ENCODE measurements at regions not wholly inside any gene's neighbourhood (a gene's known extent, or its start where the extent isn't known, plus 50 kb on each side); places are given as distances from the start of the nearest gene placed in this dataset.

GRCh38 chr16:16782153-16782552 lies 403.2 kb downstream of the NPIPA7 start:
- no peak for DNase-seq

DNA sequence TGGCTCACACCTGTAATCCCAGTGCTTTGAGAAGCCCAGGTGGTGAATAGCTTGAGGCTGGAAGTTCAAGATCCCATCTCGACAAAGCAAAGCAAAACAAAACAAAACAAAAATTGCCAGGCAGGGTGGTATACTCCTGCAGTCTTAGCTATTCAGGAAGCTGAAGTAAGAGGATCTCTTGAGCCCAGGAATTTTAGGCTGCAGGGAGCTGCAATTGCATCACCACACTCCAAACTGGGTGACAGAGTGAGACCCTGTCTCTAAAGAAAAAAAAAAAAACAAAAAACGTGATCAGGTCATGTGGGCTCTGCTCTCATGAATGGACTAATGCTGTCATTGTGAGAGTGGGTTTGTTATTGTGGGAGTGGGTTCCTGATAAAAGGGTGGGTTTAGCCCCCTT lies 409.1 kb downstream of the NPIPA7 start:
- no peak for DNase-seq

- DNase-seq = no peak
Observed at GRCh38 chr16:16790597-16790996, 411.7 kb downstream of the NPIPA7 start.

DNA sequence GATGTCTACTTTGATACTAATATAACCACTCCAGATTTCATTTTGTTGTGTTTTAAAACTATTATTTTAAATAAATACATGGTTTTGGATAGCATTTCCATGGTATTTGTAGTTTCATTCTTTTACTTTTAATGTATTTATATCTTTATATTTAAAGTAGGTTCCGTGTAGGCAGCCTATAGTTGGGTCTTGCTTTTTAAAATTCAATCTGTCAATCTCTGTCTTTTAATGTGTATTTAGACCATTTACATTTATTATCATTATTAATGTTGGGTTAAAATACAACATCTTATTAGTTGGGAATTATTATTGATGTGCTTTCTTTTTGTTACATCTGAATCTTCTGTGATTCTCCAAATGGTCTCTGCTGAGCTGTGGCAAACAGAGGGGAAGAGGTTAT lies 412.1 kb downstream of the NPIPA7 start:
- no peak for DNase-seq

- no peak for DNase-seq
Observed at GRCh38 chr16:16797239-16797638, 418.3 kb downstream of the NPIPA7 start.

DNA sequence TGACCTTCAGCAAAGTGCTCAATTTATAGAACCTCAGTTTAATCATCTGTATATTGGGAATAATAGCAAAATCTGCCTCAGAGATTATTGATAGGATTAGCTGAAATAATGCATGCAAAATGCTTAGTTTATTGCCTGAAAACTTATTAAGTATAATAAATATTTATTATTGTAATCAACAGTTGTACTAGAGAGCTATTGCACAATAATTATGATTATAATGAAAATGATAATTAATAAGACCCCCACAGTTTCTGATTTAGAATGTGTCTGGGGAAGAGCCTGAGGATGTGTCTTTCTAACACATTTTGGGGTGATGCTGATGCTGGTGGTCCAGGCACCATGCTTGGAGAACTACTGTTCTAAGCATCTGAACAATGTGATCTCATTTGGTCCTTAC lies 419.6 kb downstream of the NPIPA7 start:
- no peak for DNase-seq

GRCh38 chr16:16805809-16806208 lies 426.9 kb downstream of the NPIPA7 start:
- DNase-seq = no peak

GRCh38 chr16:16815641-16816040 lies 436.7 kb downstream of the NPIPA7 start:
- DNase-seq = no peak

DNA sequence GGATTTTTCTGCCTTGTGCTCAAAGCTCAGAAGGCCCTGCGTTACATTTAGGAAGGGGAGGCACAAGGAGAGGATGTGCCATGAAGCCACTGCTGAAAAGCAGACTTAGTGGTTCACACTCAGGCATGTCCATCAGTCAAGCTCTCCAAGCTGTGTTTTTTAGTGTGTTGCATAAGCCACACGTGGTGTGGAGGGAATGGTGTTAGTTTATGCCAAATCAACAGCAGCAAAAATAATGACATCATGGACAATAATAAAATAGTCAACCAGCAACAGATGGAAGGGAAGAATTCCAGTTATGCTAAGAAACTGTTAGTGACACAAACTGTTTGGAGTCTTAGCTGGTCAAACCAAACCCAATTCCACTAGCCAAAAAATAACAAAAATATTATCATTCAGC lies 438.3 kb downstream of the NPIPA7 start:
- DNase-seq = no peak

GRCh38 chr16:16821261-16821660 lies 442.3 kb downstream of the NPIPA7 start:
- DNase-seq = no peak

- DNase-seq = no peak
Observed at GRCh38 chr16:16828913-16829398, 450.0 kb downstream of the NPIPA7 start.

DNA sequence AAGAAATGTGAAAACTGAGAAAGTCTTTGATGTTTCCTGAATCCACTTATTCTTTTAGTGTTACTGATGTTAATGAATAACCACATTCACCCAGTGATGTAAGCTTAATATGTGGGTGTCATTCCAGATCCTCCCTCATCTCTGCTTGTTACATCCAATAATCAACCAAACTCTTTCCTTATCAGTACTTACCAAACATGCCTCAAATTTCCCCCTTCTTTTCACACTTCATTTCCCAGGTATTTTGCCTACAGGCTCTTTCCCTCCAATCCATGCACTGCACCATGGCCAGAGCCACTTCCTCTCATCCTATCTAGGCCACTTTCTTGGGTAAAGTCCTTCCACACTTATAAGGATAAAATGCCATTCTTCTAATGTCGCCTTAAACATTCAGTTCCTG lies 451.5 kb downstream of the NPIPA7 start:
- DNase-seq = no peak

DNA sequence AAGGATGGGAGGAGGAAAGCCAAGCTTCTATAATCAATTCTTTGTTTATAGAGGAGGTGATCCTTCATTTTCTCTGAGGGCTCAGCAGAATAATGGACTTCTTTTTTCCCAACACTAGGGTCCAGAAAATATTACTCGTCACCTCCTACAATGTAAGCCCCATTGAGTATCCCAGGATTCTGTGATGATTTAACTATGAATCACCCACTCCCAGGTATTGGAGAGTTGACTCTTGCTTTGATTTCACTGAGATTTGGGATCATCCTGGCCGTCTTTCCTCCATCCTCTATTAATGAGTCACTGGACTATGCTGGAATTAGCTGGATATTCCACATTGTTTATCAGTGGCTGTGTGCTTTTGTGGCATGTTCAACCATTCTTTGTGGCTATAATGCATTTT lies 452.0 kb downstream of the NPIPA7 start:
- no peak for DNase-seq

DNA sequence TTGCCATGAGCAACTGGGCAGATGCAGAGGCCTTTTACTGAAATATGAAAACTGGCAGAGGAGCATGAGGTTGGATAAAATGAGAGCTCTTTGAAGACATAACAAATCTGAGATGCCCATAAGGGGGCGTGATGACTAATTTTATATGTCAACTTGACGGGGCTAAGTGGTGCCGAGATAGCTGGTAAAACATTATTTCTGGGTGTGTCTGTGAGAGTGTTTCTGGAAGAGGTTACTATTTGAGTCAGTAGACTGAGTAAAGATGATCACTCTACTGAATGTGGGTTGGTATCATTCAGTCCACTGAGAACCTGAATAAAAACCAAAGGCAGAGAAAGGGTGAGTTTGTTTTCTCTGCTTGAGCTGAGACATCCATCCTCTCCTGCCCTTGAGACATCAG lies 454.2 kb downstream of the NPIPA7 start:
- DNase-seq = no peak

GRCh38 chr16:16850274-16850673 lies 471.3 kb downstream of the NPIPA7 start:
- no peak for DNase-seq

DNA sequence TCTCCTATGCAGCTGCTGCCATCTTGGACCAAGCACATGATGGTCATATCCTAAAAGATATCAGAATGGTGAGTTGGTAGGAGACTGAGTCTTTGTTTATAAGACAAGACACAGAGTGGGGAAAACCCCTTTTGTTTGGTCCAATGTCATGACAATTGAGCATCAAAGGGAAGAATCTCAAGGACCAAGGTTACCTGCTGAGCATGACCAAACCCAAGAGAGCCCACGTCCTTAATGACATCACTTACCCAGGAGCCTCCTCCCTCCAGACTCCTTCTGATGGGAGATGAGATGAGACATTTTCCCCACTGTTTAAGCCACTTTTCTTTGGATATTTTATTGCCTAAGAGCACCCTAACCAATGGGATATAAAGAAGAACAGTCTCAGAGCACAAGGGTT lies 478.1 kb downstream of the NPIPA7 start:
- DNase-seq = no peak

- peak in 5 of 56 donors; percentile 1 to 25 (median 4) for DNase-seq
Observed at GRCh38 chr16:16857603-16858283, 478.8 kb downstream of the NPIPA7 start.

GRCh38 chr16:16861546-16861945 lies 482.6 kb downstream of the NPIPA7 start:
- DNase-seq = peak in 44 of 56 donors; percentile 0 to 69 (median 16)

- DNase-seq = no peak
Observed at GRCh38 chr16:16863672-16864071, 484.7 kb downstream of the NPIPA7 start.

DNA sequence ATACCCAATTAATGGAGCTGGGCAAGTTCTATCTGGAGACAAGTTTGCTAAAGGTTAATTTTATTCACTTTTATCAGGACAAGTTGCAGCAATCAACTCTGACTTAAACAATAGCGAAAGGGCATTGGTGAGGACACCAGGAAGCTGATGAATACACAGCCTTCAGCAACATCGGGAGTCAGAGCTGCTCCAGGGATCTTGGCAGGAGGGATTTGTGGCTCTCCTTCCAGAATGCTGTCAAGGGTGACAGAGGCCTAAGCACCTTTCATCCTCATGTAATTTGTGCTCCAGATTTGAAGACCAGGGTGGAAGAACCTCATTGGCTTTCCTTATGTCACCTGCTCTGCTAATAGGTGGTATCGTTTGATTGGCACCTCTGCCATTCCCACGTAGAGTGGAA lies 485.6 kb downstream of the NPIPA7 start:
- DNase-seq = no peak

- no peak for DNase-seq
Observed at GRCh38 chr16:16865374-16865773, 486.4 kb downstream of the NPIPA7 start.

DNA sequence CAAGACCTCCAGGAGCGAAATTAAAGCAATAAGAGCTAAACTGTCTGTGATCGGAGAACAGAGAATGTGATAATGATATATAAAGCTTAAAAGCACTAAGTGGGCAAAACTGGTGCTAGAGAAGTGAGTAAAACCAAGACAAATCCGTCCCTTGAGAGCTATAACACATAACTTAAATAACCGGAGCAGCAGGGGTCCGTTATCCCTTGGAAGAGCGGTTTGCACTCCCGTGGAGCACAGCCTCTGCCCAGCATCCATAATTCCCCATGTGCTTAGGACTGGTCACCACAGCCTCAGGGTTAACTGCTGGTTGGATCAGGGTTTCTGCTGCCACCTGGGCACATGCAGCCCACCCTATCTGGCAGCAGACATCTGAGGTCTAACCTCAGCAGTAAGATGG lies 489.0 kb downstream of the NPIPA7 start:
- no peak for DNase-seq

- no peak for DNase-seq
Observed at GRCh38 chr16:16868727-16869126, 489.8 kb downstream of the NPIPA7 start.

- no peak for DNase-seq
Observed at GRCh38 chr16:16869746-16870145, 490.8 kb downstream of the NPIPA7 start.
